Daoy (cell line): ENCODE measurements at regions not wholly inside any gene's neighbourhood (a gene's known extent, or its start where the extent isn't known, plus 50 kb on each side); places are given as distances from the start of the nearest gene placed in this dataset.

Experiments
- DNase-seq: peaks from one replicate; pipeline ENCODE4 v3.0.0-alpha.2; 2015; ENCODE audit warnings: low read depth

GRCh38 chr12:98211909-98212695 is 303.3 kb upstream of the TMPO start:
- peak; percentile 49 for DNase-seq

- DNase-seq = no peak
Measured at GRCh38 chr12:98213556-98213955, 301.8 kb upstream of the TMPO start.

GRCh38 chr12:98217257-98217656 is 298.1 kb upstream of the TMPO start:
- DNase-seq = no peak

GRCh38 chr12:98220636-98221035 is 294.8 kb upstream of the TMPO start:
- DNase-seq = no peak

- DNase-seq = peak; percentile 46
Measured at GRCh38 chr12:98221243-98221808, 294.1 kb upstream of the TMPO start.

GRCh38 chr12:98222135-98222534 is 293.3 kb upstream of the TMPO start:
- DNase-seq = no peak

- DNase-seq = no peak
Measured at GRCh38 chr12:98224584-98225221, 290.7 kb upstream of the TMPO start.

GRCh38 chr12:98227162-98227561 is 288.2 kb upstream of the TMPO start:
- DNase-seq = peak; percentile 19

GRCh38 chr12:98228683-98229539 is 286.5 kb upstream of the TMPO start:
- no peak for DNase-seq

GRCh38 chr12:98229540-98229924 is 285.9 kb upstream of the TMPO start:
- DNase-seq = no peak

- no peak for DNase-seq
Measured at GRCh38 chr12:98232753-98233390, 282.5 kb upstream of the TMPO start.

- DNase-seq = no peak
Measured at GRCh38 chr12:98235301-98235700, 280.1 kb upstream of the TMPO start.

GRCh38 chr12:98238515-98239130 is 276.8 kb upstream of the TMPO start:
- peak; percentile 73 for DNase-seq

- no peak for DNase-seq
Measured at GRCh38 chr12:98243190-98243589, 272.2 kb upstream of the TMPO start.

- no peak for DNase-seq
Measured at GRCh38 chr12:98244136-98244535, 271.3 kb upstream of the TMPO start.

- no peak for DNase-seq
Measured at GRCh38 chr12:98253207-98254037, 262.0 kb upstream of the TMPO start.

GRCh38 chr12:98256830-98257229 is 258.6 kb upstream of the TMPO start:
- DNase-seq = no peak

- DNase-seq = no peak
Measured at GRCh38 chr12:98259693-98260092, 255.7 kb upstream of the TMPO start.

GRCh38 chr12:98260276-98260675 is 255.1 kb upstream of the TMPO start:
- DNase-seq = no peak

- no peak for DNase-seq
Measured at GRCh38 chr12:98262902-98263301, 252.5 kb upstream of the TMPO start.
